OCI-LY7 (cell line): ENCODE measurements at regions not wholly inside any gene's neighbourhood (a gene's known extent, or its start where the extent isn't known, plus 50 kb on each side); places are given as distances from the start of the nearest gene placed in this dataset.
A peak's percentile ranks its signal among the peaks of the same experiment; 100 is the strongest.

Experiments
- BruUV-seq: library from RNA; stranded (reverse); fragments of 400-500 nt; replicated peaks from 2 replicates; lab custom pipeline; 2021; lab: Mats Ljungman, UMichigan
- CTCF ChIA-PET: fragments of 300-600 bp; sonication (Branson Sonifier 250); formaldehyde crosslinking; loops from one replicate; lab custom pipeline; 2022; ENCODE audit warnings: antibody characterized with exemption; ENCODE audit not compliant: unreplicated experiment; lab: Charles Lee
- POLR2A ChIA-PET: fragments of 300-600 bp; sonication (Branson Sonifier 250); formaldehyde crosslinking; loops from one replicate; lab custom pipeline; 2022; ENCODE audit warnings: antibody characterized with exemption; lab: Charles Lee
- DNase-seq: peaks from one replicate; pipeline ENCODE4 v3.0.0-alpha.2; 2015; ENCODE audit warnings: low spot score
- H2AFZ ChIP-seq: fragments of 200-600 bp; sonication (generic), shearing (Covaris generic); 2 replicates; pipeline ENCODE4 v1.6.1; 2014; ENCODE audit warnings: mild to moderate bottlenecking, antibody characterized with exemption, low read length, moderate library complexity
- H3K27ac ChIP-seq: fragments of 200-600 bp; sonication (generic); 2 replicates; pipeline ENCODE4 v1.5.1; 2014; ENCODE audit warnings: mixed run types, low read depth, mild to moderate bottlenecking, moderate library complexity, low read length, inconsistent platforms; ENCODE audit not compliant: poor library complexity, severe bottlenecking
- H3K36me3 ChIP-seq: fragments of 200-600 bp; sonication (generic); 2 replicates; pipeline ENCODE4 v1.6.1; 2014; ENCODE audit warnings: mild to moderate bottlenecking, antibody characterized with exemption, low read length, moderate library complexity, mixed read lengths; ENCODE audit not compliant: insufficient read depth
- H3K4me1 ChIP-seq: fragments of 200-600 bp; sonication (generic); 2 replicates; pipeline ENCODE4 v1.5.1; 2014; ENCODE audit warnings: mild to moderate bottlenecking, low read length; ENCODE audit not compliant: insufficient read depth, poor library complexity, severe bottlenecking
- H3K4me2 ChIP-seq: fragments of 200-600 bp; sonication (generic); 2 replicates; pipeline ENCODE4 v1.6.1; 2014; ENCODE audit warnings: mild to moderate bottlenecking, low read length
- H3K4me3 ChIP-seq: fragments of 200-600 bp; sonication (generic); 2 replicates; pipeline ENCODE4 v1.5.1; 2014; ENCODE audit warnings: mild to moderate bottlenecking, low read depth, low read length; ENCODE audit not compliant: poor library complexity, severe bottlenecking
- H3K79me2 ChIP-seq: fragments of 200-600 bp; sonication (generic); 2 replicates; pipeline ENCODE4 v1.6.1; 2016; ENCODE audit warnings: low read depth, mild to moderate bottlenecking, low read length, moderate library complexity, mixed read lengths; ENCODE audit not compliant: insufficient read depth
- H3K9me2 ChIP-seq: fragments of 200-600 bp; sonication (generic); 2 replicates; pipeline ENCODE4 v1.6.1; 2016; ENCODE audit warnings: mild to moderate bottlenecking, low read length, mixed read lengths; ENCODE audit not compliant: insufficient read depth
- H3K9me3 ChIP-seq: fragments of 200-600 bp; sonication (generic); 2 replicates; pipeline ENCODE4 v1.6.1; 2014; ENCODE audit warnings: mild to moderate bottlenecking, mixed run types, low read length, mixed read lengths
- H4K20me1 ChIP-seq: fragments of 200-600 bp; sonication (generic); 2 replicates; pipeline ENCODE4 v1.6.1; 2014; ENCODE audit warnings: mild to moderate bottlenecking, antibody characterized with exemption, low read length, moderate library complexity, mixed read lengths; ENCODE audit not compliant: insufficient read depth
- EZH2phosphoT487 ChIP-seq: fragments of 200-600 bp; sonication (generic); IDR thresholded peaks from 2 replicates; pipeline ENCODE4 v1.6.1; 2018; ENCODE audit warnings: low read depth, borderline replicate concordance, mild to moderate bottlenecking, mixed run types, antibody characterized with exemption, low read length, moderate library complexity, mixed read lengths
- intact Hi-C: fragments of 100-400 bp; cut with micrococcal nuclease; formaldehyde crosslinking; loops from one replicate; pipeline ENCODE4 v1.10.0; 2022; ENCODE audit not compliant: unreplicated experiment
- TF ChIP-seq, protein P1 (sequence below): fragments of 200-600 bp; sonication (generic); conservative IDR thresholded peaks from 2 replicates; pipeline ENCODE4 v1.5.1; 2014; ENCODE audit warnings: mild to moderate bottlenecking, antibody characterized with exemption, low read length, moderate library complexity, mixed read lengths

- no peak overlapping the region for H3K4me2 ChIP-seq
- H3K36me3 ChIP-seq = no peaks in the 10 kb centered on the region
- no peaks in the 10 kb centered on the region for H3K9me3 ChIP-seq
- DNase-seq = no peak
- H4K20me1 ChIP-seq = no peaks in the 10 kb centered on the region
- intact Hi-C loops = no loop called here
- H3K4me3 ChIP-seq = no peak overlapping the region
- no peak for TF ChIP-seq EZH2phosphoT487
- TF ChIP-seq, protein P1, sequence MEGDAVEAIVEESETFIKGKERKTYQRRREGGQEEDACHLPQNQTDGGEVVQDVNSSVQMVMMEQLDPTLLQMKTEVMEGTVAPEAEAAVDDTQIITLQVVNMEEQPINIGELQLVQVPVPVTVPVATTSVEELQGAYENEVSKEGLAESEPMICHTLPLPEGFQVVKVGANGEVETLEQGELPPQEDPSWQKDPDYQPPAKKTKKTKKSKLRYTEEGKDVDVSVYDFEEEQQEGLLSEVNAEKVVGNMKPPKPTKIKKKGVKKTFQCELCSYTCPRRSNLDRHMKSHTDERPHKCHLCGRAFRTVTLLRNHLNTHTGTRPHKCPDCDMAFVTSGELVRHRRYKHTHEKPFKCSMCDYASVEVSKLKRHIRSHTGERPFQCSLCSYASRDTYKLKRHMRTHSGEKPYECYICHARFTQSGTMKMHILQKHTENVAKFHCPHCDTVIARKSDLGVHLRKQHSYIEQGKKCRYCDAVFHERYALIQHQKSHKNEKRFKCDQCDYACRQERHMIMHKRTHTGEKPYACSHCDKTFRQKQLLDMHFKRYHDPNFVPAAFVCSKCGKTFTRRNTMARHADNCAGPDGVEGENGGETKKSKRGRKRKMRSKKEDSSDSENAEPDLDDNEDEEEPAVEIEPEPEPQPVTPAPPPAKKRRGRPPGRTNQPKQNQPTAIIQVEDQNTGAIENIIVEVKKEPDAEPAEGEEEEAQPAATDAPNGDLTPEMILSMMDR = no peak
- H3K27ac ChIP-seq = no peak overlapping the region
- no peaks in the 10 kb centered on the region for H3K9me2 ChIP-seq
- H3K79me2 ChIP-seq = no peaks in the 10 kb centered on the region
- H2AFZ ChIP-seq = no peak overlapping the region
- no TSS peak for BruUV-seq
- ChIA-PET POLR2A (no interaction called here), CTCF (no interaction called here)
- H3K4me1 ChIP-seq = no peaks in the 10 kb centered on the region
Observed at GRCh38 chr5:103444333-103445038, 118.1 kb downstream of the NUDT12 start.

DNA sequence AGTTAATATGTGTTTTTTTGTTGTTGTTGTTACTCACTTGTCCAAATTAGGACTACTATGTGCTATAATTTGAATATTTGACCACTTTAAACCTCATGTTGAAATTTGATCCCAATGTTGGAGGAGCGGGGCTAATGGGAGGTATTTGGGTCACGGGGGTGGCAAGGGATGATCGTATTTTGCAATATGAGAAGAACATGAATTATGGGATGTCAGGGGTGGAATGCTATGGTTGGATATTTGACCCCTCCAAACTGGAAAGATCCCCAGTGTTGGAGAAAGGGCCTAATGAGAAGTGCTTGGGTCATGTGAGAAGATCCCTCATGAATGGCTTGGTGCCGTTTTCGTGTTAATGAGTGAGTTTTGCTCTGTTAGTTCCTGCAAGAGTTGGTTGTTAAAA lies 119.8 kb downstream of the NUDT12 start:
- Histone ChIP-seq H3K79me2 (no peaks in the 10 kb centered on the region), H3K4me1 (no peaks in the 10 kb centered on the region), H4K20me1 (no peaks in the 10 kb centered on the region), H3K36me3 (no peaks in the 10 kb centered on the region), H3K9me3 (no peaks in the 10 kb centered on the region), H3K4me3 (no peak overlapping the region), H3K27ac (no peak overlapping the region), H3K4me2 (no peak overlapping the region), H3K9me2 (no peaks in the 10 kb centered on the region), H2AFZ (no peak overlapping the region)
- ChIA-PET POLR2A (no interaction called here), CTCF (no interaction called here)
- no peak for TF ChIP-seq EZH2phosphoT487
- TF ChIP-seq, protein P1 = no peak
- BruUV-seq = no TSS peak
- intact Hi-C loops = no loop called here
- DNase-seq = no peak

DNA sequence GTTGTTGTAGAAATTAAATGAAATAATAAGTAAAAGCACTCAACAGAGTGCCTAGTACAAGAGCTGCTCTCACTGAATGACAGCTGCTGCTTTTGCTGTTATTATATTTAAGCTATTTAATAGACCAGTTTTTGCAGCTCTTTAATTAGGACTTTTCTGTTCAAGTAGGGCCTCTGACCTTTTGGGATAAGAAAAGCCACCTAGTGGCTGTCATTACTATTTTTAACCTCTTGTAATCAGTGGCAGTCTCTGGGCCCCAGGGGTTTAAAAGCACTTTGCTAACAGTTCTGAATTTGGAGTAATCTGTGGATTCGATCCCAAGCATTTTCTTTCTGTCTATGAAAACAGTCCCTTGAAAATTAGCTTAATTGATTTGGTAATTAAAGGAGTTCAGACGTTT lies 121.1 kb downstream of the NUDT12 start:
- Histone ChIP-seq H4K20me1 (no peaks in the 10 kb centered on the region), H3K4me1 (no peaks in the 10 kb centered on the region), H3K79me2 (no peaks in the 10 kb centered on the region), H3K9me3 (no peaks in the 10 kb centered on the region), H2AFZ (no peak overlapping the region), H3K36me3 (no peaks in the 10 kb centered on the region), H3K4me3 (no peak overlapping the region), H3K27ac (no peak overlapping the region), H3K4me2 (no peak overlapping the region), H3K9me2 (no peaks in the 10 kb centered on the region)
- ChIA-PET CTCF (no interaction called here), POLR2A (no interaction called here)
- DNase-seq = peak; percentile 0
- intact Hi-C loops = no loop called here
- BruUV-seq = no TSS peak
- TF ChIP-seq EZH2phosphoT487 = no peak
- TF ChIP-seq, protein P1 = peak; percentile 35; the same call in 1 of the 2 replicates
